ENCODE measurements at regions not wholly inside any gene's neighbourhood (a gene's known extent, or its start where the extent isn't known, plus 50 kb on each side); places are given as distances from the start of the nearest gene placed in this dataset.
A peak's percentile ranks its signal among the peaks of the same experiment; 100 is the strongest.

- no peaks in the 10 kb centered on the region for H3K27me3 ChIP-seq (ENCODE audit: control insufficient read depth, insufficient read depth, low read length)
- no peak overlapping the region for H3K4me3 ChIP-seq (ENCODE audit: low read depth, low read length)
- no peaks in the 10 kb centered on the region for H3K36me3 ChIP-seq (ENCODE audit: control insufficient read depth, insufficient read depth, low read length)
- FAIRE-seq, result no peak
- DNase-seq (ENCODE audit: low read depth), result no peak
- TF ChIP-seq, protein P1, sequence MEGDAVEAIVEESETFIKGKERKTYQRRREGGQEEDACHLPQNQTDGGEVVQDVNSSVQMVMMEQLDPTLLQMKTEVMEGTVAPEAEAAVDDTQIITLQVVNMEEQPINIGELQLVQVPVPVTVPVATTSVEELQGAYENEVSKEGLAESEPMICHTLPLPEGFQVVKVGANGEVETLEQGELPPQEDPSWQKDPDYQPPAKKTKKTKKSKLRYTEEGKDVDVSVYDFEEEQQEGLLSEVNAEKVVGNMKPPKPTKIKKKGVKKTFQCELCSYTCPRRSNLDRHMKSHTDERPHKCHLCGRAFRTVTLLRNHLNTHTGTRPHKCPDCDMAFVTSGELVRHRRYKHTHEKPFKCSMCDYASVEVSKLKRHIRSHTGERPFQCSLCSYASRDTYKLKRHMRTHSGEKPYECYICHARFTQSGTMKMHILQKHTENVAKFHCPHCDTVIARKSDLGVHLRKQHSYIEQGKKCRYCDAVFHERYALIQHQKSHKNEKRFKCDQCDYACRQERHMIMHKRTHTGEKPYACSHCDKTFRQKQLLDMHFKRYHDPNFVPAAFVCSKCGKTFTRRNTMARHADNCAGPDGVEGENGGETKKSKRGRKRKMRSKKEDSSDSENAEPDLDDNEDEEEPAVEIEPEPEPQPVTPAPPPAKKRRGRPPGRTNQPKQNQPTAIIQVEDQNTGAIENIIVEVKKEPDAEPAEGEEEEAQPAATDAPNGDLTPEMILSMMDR (IDR thresholded peaks at IDR 0.05; ENCODE audit: insufficient read depth, low read length, severe bottlenecking), result no peak
Measured at GRCh38 chr13:53759016-53759415, 730.4 kb downstream of the OLFM4 start.

DNA sequence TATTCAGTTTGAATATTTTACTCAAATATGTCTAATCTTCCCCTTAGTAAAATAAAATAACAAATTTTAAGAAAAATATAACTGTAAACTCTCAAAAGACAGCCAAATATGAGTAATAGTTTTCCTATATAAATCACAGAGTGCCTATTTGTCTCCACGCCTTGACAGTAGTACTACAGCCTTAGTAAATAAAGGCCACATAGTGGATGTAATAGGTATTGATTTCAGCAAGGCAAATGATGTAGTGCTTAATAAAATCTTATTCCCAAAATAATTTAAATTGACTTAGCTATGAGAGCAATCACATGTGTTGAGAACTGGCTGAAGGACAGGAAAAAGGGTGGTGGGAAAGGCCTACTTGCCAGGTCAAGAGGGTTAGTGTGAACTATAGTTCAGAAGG, 747.2 kb downstream of the OLFM4 start:
- H3K36me3 ChIP-seq (ENCODE audit: control insufficient read depth, insufficient read depth, low read length), result no peaks in the 10 kb centered on the region
- H3K4me3 ChIP-seq (ENCODE audit: low read depth, low read length), result no peak overlapping the region
- no peaks in the 10 kb centered on the region for H3K27me3 ChIP-seq (ENCODE audit: control insufficient read depth, insufficient read depth, low read length)
- FAIRE-seq (no peak), DNase-seq (ENCODE audit: low read depth) (no peak)
- TF ChIP-seq, protein P1 (IDR thresholded peaks at IDR 0.05; ENCODE audit: insufficient read depth, low read length, severe bottlenecking), result no peak

- peak; percentile 0 for DNase-seq (ENCODE audit: low read depth)
- no peak for FAIRE-seq
- TF ChIP-seq, protein P1 (IDR thresholded peaks at IDR 0.05; ENCODE audit: insufficient read depth, low read length, severe bottlenecking), result no peak
Measured at GRCh38 chr13:53778937-53779336, 750.3 kb downstream of the OLFM4 start.

DNA sequence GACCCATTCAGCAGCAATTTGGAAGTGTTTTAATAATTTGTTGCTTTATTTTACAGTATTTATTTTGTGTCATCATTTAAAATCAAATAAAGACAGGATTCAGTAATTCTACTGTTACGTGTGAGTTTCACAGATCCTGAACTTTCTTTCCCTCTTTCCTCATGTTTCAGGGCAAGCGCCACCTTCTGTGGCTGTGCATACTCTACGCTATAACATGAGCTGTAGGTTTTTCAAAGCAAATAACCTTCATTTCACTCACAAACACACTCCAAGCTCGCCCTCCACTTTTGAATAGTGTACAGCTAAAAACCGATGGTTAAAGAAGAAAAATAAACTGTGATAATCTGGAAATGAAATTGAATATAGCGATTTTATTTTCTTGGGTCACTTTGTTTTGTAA, 753.3 kb downstream of the OLFM4 start:
- FAIRE-seq, result no peak
- TF ChIP-seq, protein P1 (IDR thresholded peaks at IDR 0.05; ENCODE audit: insufficient read depth, low read length, severe bottlenecking), result no peak
- Histone ChIP-seq H3K27me3 (ENCODE audit: control insufficient read depth, insufficient read depth, low read length) (no peaks in the 10 kb centered on the region), H3K36me3 (ENCODE audit: control insufficient read depth, insufficient read depth, low read length) (no peaks in the 10 kb centered on the region), H3K4me3 (ENCODE audit: low read depth, low read length) (no peak overlapping the region)
- DNase-seq (ENCODE audit: low read depth), result no peak

More at GRCh38 chr13:53778937-53779336, 750.3 kb downstream of the OLFM4 start:
- no peaks in the 10 kb centered on the region for H3K36me3 ChIP-seq (ENCODE audit: control insufficient read depth, insufficient read depth, low read length)
- H3K4me3 ChIP-seq (ENCODE audit: low read depth, low read length), result no peak overlapping the region
- no peaks in the 10 kb centered on the region for H3K27me3 ChIP-seq (ENCODE audit: control insufficient read depth, insufficient read depth, low read length)

DNA sequence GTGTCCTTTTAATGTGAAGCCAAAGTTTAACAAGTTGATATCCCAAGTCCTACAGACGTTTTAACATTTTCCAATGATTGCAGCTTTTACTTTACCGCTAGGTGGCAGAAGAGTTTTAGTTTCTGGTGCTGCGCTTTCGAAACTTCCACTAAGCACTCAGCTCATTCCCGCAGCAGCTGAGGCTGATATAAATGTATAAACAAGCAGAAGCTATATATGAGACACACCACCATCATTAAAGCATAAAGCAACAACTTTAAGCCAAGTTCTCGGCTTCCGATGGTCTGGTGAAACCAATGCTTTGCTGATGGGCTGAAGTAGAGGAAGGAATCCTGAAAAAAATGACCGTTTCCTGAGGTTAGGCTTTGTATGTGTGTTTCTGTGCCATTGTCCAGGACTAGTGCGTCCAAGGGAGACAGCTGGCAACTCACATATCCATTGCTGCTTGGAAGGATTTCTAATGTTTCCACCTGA, 753.9 kb downstream of the OLFM4 start:
- no peaks in the 10 kb centered on the region for H3K36me3 ChIP-seq (ENCODE audit: control insufficient read depth, insufficient read depth, low read length)
- FAIRE-seq, result peak; percentile 28
- no peak overlapping the region for H3K4me3 ChIP-seq (ENCODE audit: low read depth, low read length)
- DNase-seq (ENCODE audit: low read depth), result peak; percentile 48
- TF ChIP-seq, protein P1 (IDR thresholded peaks at IDR 0.05; ENCODE audit: insufficient read depth, low read length, severe bottlenecking), result peak; percentile 69
- no peaks in the 10 kb centered on the region for H3K27me3 ChIP-seq (ENCODE audit: control insufficient read depth, insufficient read depth, low read length)

GRCh38 chr13:53783471-53783870, 754.9 kb downstream of the OLFM4 start:
- no peak overlapping the region for H3K4me3 ChIP-seq (ENCODE audit: low read depth, low read length)
- TF ChIP-seq, protein P1 (IDR thresholded peaks at IDR 0.05; ENCODE audit: insufficient read depth, low read length, severe bottlenecking), result no peak
- H3K27me3 ChIP-seq (ENCODE audit: control insufficient read depth, insufficient read depth, low read length), result no peaks in the 10 kb centered on the region
- DNase-seq (ENCODE audit: low read depth), result no peak
- no peaks in the 10 kb centered on the region for H3K36me3 ChIP-seq (ENCODE audit: control insufficient read depth, insufficient read depth, low read length)
- FAIRE-seq, result no peak

Measured in bronchial epithelial cell (primary cell).